COLO668 (cell line): ENCODE measurements at regions not wholly inside any gene's neighbourhood (a gene's known extent, or its start where the extent isn't known, plus 50 kb on each side); places are given as distances from the start of the nearest gene placed in this dataset.

ENCODE experiments used
- DNase-seq: peaks from one replicate; lab custom pipeline; 2025; ENCODE audit not compliant: unreplicated experiment; lab: John Stamatoyannopoulos, UW

- DNase-seq: no peak
Observed at GRCh38 chr12:116401565-116401964, 124.1 kb upstream of the MED13L start.

GRCh38 chr12:116402163-116402939 lies 124.9 kb upstream of the MED13L start:
- DNase-seq: no peak

- DNase-seq: no peak
Observed at GRCh38 chr12:116403546-116403945, 126.1 kb upstream of the MED13L start.

- no peak for DNase-seq
Observed at GRCh38 chr12:116404247-116404646, 126.8 kb upstream of the MED13L start.

GRCh38 chr12:116404913-116405611 lies 127.6 kb upstream of the MED13L start:
- DNase-seq: no peak

GRCh38 chr12:116406529-116406928 lies 129.0 kb upstream of the MED13L start:
- no peak for DNase-seq

- DNase-seq: no peak
Observed at GRCh38 chr12:116408489-116409250, 131.2 kb upstream of the MED13L start.

GRCh38 chr12:116411977-116412376 lies 134.5 kb upstream of the MED13L start:
- DNase-seq: no peak

GRCh38 chr12:116414891-116415290 lies 137.4 kb upstream of the MED13L start:
- no peak for DNase-seq

GRCh38 chr12:116415408-116416108 lies 138.1 kb upstream of the MED13L start:
- no peak for DNase-seq

- no peak for DNase-seq
Observed at GRCh38 chr12:116416166-116416565, 138.7 kb upstream of the MED13L start.

- DNase-seq: no peak
Observed at GRCh38 chr12:116418551-116418950, 140.6 kb upstream of the MAP1LC3B2 start.

- DNase-seq: peak; percentile 70
Observed at GRCh38 chr12:116420227-116420880, 138.8 kb upstream of the MAP1LC3B2 start.

GRCh38 chr12:116421785-116422538 lies 137.2 kb upstream of the MAP1LC3B2 start:
- DNase-seq: no peak

- no peak for DNase-seq
Observed at GRCh38 chr12:116423094-116423493, 136.1 kb upstream of the MAP1LC3B2 start.

GRCh38 chr12:116425256-116426193 lies 133.7 kb upstream of the MAP1LC3B2 start:
- no peak for DNase-seq

GRCh38 chr12:116426391-116427136 lies 132.6 kb upstream of the MAP1LC3B2 start:
- DNase-seq: no peak
